ENCODE measurements at regions not wholly inside any gene's neighbourhood (a gene's known extent, or its start where the extent isn't known, plus 50 kb on each side); places are given as distances from the start of the nearest gene placed in this dataset.

- DNase-seq (ENCODE audit: low spot score) = no peak
These were observed 213.6 kb upstream of the DTNBP1 start for GRCh38 chr6:15876406-15876805.

GRCh38 chr6:15875797-15876196 lies 213.0 kb upstream of the DTNBP1 start:
- DNase-seq (ENCODE audit: low spot score) = no peak

GRCh38 chr6:15874821-15875220 lies 212.0 kb upstream of the DTNBP1 start:
- no peak for DNase-seq (ENCODE audit: low spot score)

- no peak for DNase-seq (ENCODE audit: low spot score)
These were observed 211.5 kb upstream of the DTNBP1 start for GRCh38 chr6:15874326-15874725.

- DNase-seq (ENCODE audit: low spot score) = no peak
These were observed 209.6 kb upstream of the DTNBP1 start for GRCh38 chr6:15872241-15873103.

GRCh38 chr6:15871276-15871675 lies 208.4 kb upstream of the DTNBP1 start:
- peak; percentile 85 for DNase-seq (ENCODE audit: low spot score)

GRCh38 chr6:15870333-15871043 lies 207.7 kb upstream of the DTNBP1 start:
- DNase-seq (ENCODE audit: low spot score) = no peak

GRCh38 chr6:15864708-15865062 lies 201.9 kb upstream of the DTNBP1 start:
- DNase-seq (ENCODE audit: low spot score) = no peak

GRCh38 chr6:15864038-15864707 lies 201.3 kb upstream of the DTNBP1 start:
- DNase-seq (ENCODE audit: low spot score) = no peak

GRCh38 chr6:15862810-15863209 lies 200.0 kb upstream of the DTNBP1 start:
- DNase-seq (ENCODE audit: low spot score) = no peak

- DNase-seq (ENCODE audit: low spot score) = peak; percentile 81
These were observed 198.7 kb upstream of the DTNBP1 start for GRCh38 chr6:15861486-15861885.

- no peak for DNase-seq (ENCODE audit: low spot score)
These were observed 192.2 kb upstream of the DTNBP1 start for GRCh38 chr6:15854826-15855710.

- no peak for DNase-seq (ENCODE audit: low spot score)
These were observed 191.6 kb upstream of the DTNBP1 start for GRCh38 chr6:15854378-15854777.

GRCh38 chr6:15853259-15853658 lies 190.4 kb upstream of the DTNBP1 start:
- DNase-seq (ENCODE audit: low spot score) = no peak

- DNase-seq (ENCODE audit: low spot score) = no peak
These were observed 189.5 kb upstream of the DTNBP1 start for GRCh38 chr6:15852289-15852688.

- no peak for DNase-seq (ENCODE audit: low spot score)
These were observed 186.6 kb upstream of the DTNBP1 start for GRCh38 chr6:15849395-15849794.

GRCh38 chr6:15845492-15845891 lies 182.7 kb upstream of the DTNBP1 start:
- no peak for DNase-seq (ENCODE audit: low spot score)

- no peak for DNase-seq (ENCODE audit: low spot score)
These were observed 180.9 kb upstream of the DTNBP1 start for GRCh38 chr6:15843764-15844163.

- DNase-seq (ENCODE audit: low spot score) = no peak
These were observed 180.4 kb upstream of the DTNBP1 start for GRCh38 chr6:15843226-15843625.

GRCh38 chr6:15842727-15843117 lies 179.9 kb upstream of the DTNBP1 start:
- DNase-seq (ENCODE audit: low spot score) = no peak

GRCh38 chr6:15841937-15842726 lies 179.3 kb upstream of the DTNBP1 start:
- peak; percentile 25 for DNase-seq (ENCODE audit: low spot score)
